Endothelial cell of umbilical vein (primary cell): ENCODE measurements at regions not wholly inside any gene's neighbourhood (a gene's known extent, or its start where the extent isn't known, plus 50 kb on each side); places are given as distances from the start of the nearest gene placed in this dataset.

Source experiments
- BruUV-seq: library from RNA; stranded (reverse); fragments of 400-500 nt; replicated peaks from 2 replicates; lab custom pipeline; 2021; lab: Mats Ljungman, UMichigan
- CTCF ChIA-PET: fragments of 300-600, 350-600 bp; sonication (Branson Sonifier 250); formaldehyde crosslinking; loops from one replicate; lab custom pipeline; 2021; ENCODE audit warnings: antibody characterized with exemption, inconsistent platforms; lab: Charles Lee
- POLR2A ChIA-PET: fragments of 300-600, 350-600 bp; sonication (Branson Sonifier 250); formaldehyde crosslinking; loops from one replicate; lab custom pipeline; 2021; ENCODE audit warnings: antibody characterized with exemption, inconsistent platforms; lab: Charles Lee
- DNase-seq: peaks from one replicate; pipeline ENCODE4 v3.0.0-alpha.2; 2011; ENCODE audit warnings: low read depth, low spot score
- FAIRE-seq: peaks from 2 replicates; lab custom pipeline; 2011; peaks lifted over from hg19 to GRCh38; lab: Jason Lieb, UNC
- H2AFZ ChIP-seq: 2 replicates; pipeline ENCODE4 v1.6.0; 2012; ENCODE audit warnings: low read depth, low read length, control low read depth, inconsistent platforms
- H3K27ac ChIP-seq: 2 replicates; pipeline ENCODE4 v1.5.1; 2011; ENCODE audit warnings: low read depth, mild to moderate bottlenecking, control low read depth, low read length, moderate library complexity; ENCODE audit not compliant: insufficient read depth
- H3K27me3 ChIP-seq, 2 experiments: 2 replicates each; pipeline versions ENCODE4 v1.6.0 to v1.6.1; 2011; ENCODE audit warnings: low read length in 2 of 2, mixed read lengths in 1 of 2; ENCODE audit not compliant: control insufficient read depth in 2 of 2, insufficient read depth in 2 of 2
- H3K36me3 ChIP-seq, 2 experiments: 2 replicates in 1 of 2; 3 replicates in 1 of 2; pipeline ENCODE4 v1.5.1; 2011; ENCODE audit warnings: low read length in 2 of 2, mild to moderate bottlenecking in 1 of 2, moderate library complexity in 1 of 2; ENCODE audit not compliant: control insufficient read depth in 2 of 2, insufficient read depth in 2 of 2; ENCODE audit errors: extremely low read depth in 1 of 2
- H3K4me1 ChIP-seq: 3 replicates; pipeline ENCODE4 v1.5.1; 2011; ENCODE audit warnings: mild to moderate bottlenecking, low read length; ENCODE audit not compliant: control insufficient read depth, insufficient read depth; ENCODE audit errors: extremely low read depth
- H3K4me2 ChIP-seq: 2 replicates; pipeline ENCODE4 v1.6.1; 2011; ENCODE audit warnings: low read length, control low read depth, mixed read lengths; ENCODE audit not compliant: insufficient read depth
- H3K4me3 ChIP-seq, 3 experiments: fragments of 200-600 bp in 1 of 3; sonication (generic), shearing (Covaris generic) in 1 of 3; replicated peaks in 1 of 3; 2 replicates each; pipeline ENCODE4 v1.5.1; 2011 to 2016; ENCODE audit warnings: control low read depth in 3 of 3, low read length in 3 of 3, mild to moderate bottlenecking in 2 of 3, inconsistent platforms in 1 of 3, low read depth in 1 of 3, moderate library complexity in 1 of 3; ENCODE audit not compliant: insufficient read depth in 1 of 3
- H3K79me2 ChIP-seq: 2 replicates; pipeline ENCODE4 v1.6.0; 2012; ENCODE audit warnings: low read length, inconsistent platforms; ENCODE audit not compliant: control insufficient read depth, insufficient read depth
- H3K9ac ChIP-seq: replicated peaks from 2 replicates; pipeline ENCODE3; 2011; ENCODE audit warnings: low read length, control low read depth; ENCODE audit not compliant: insufficient read depth; ENCODE audit errors: extremely low read depth
- H3K9me1 ChIP-seq: replicated peaks from 3 replicates; pipeline ENCODE4 v1.6.0; 2011; ENCODE audit warnings: mild to moderate bottlenecking, low read length; ENCODE audit not compliant: control insufficient read depth, insufficient read depth; ENCODE audit errors: extremely low read depth
- H3K9me3 ChIP-seq: replicated peaks from 2 replicates; pipeline ENCODE4 v1.5.1; 2012; ENCODE audit warnings: low read length, inconsistent platforms; ENCODE audit not compliant: control insufficient read depth, insufficient read depth
- H4K20me1 ChIP-seq: replicated peaks from 2 replicates; pipeline ENCODE3; 2011; ENCODE audit warnings: mild to moderate bottlenecking, low read length; ENCODE audit not compliant: control insufficient read depth, insufficient read depth; ENCODE audit errors: extremely low read depth
- EZH2 ChIP-seq: IDR thresholded peaks from 2 replicates; pipeline ENCODE4 v1.6.1; 2012; ENCODE audit warnings: borderline replicate concordance, low read depth, mild to moderate bottlenecking, moderate library complexity, low read length, inconsistent platforms; ENCODE audit not compliant: severe bottlenecking
- FOS ChIP-seq: IDR thresholded peaks from 2 replicates; pipeline ENCODE4 v1.6.1; 2011; ENCODE audit warnings: mild to moderate bottlenecking, low read length, moderate library complexity, borderline replicate concordance; ENCODE audit not compliant: insufficient read depth
- GATA2 ChIP-seq: IDR thresholded peaks from 2 replicates; pipeline ENCODE4 v1.7.0; 2011; ENCODE audit warnings: low read depth, mild to moderate bottlenecking, moderate library complexity, mixed read lengths, low read length; ENCODE audit not compliant: insufficient read length, insufficient read depth
- JUN ChIP-seq: IDR thresholded peaks from 2 replicates; pipeline ENCODE4 v1.6.1; 2011; ENCODE audit warnings: borderline replicate concordance, low read depth; ENCODE audit not compliant: insufficient read length, insufficient read depth
- MYC ChIP-seq: IDR thresholded peaks from one replicate; pipeline ENCODE4 v1.6.1; 2011; ENCODE audit warnings: mild to moderate bottlenecking, low read depth, low read length
- POLR2A ChIP-seq: IDR thresholded peaks from 2 replicates; pipeline ENCODE4 v1.6.1; 2012; ENCODE audit warnings: low read depth, mild to moderate bottlenecking, control low read depth, low read length
- POLR2AphosphoS5 ChIP-seq: IDR thresholded peaks from 2 replicates; pipeline ENCODE4 v1.6.1; 2012; ENCODE audit warnings: low read depth, mild to moderate bottlenecking, control low read depth, low read length, moderate library complexity; ENCODE audit not compliant: insufficient read depth
- dilution Hi-C: fragments of 300-500 bp; cut with MboI; formaldehyde crosslinking; loops from one replicate; pipeline ENCODE4 v1.15.0; 2019; ENCODE audit warnings: low sequenced_read_pairs; ENCODE audit not compliant: extremely low pct_ligation_motif_present
- intact Hi-C: fragments of 100-400 bp; cut with micrococcal nuclease; formaldehyde crosslinking; loops from one replicate; pipeline ENCODE4 v1.10.0; 2022
- TF ChIP-seq, protein P1 (sequence below), 2 donors: IDR thresholded peaks; 1 replicate in 1 of 2; 2 replicates in 1 of 2; pipeline ENCODE4 v1.5.1; 2011; ENCODE audit warnings: low read length in 2 of 2, mild to moderate bottlenecking in 2 of 2, moderate library complexity in 2 of 2, control low read depth in 1 of 2, inconsistent platforms in 1 of 2, low read depth in 1 of 2; ENCODE audit not compliant: insufficient read depth in 1 of 2; ENCODE audit errors: extremely low read depth in 1 of 2
- TF ChIP-seq, protein P2 (sequence below): IDR thresholded peaks from 2 replicates; pipeline ENCODE4 v1.6.1; 2011; ENCODE audit not compliant: insufficient read depth, insufficient read length

DNA sequence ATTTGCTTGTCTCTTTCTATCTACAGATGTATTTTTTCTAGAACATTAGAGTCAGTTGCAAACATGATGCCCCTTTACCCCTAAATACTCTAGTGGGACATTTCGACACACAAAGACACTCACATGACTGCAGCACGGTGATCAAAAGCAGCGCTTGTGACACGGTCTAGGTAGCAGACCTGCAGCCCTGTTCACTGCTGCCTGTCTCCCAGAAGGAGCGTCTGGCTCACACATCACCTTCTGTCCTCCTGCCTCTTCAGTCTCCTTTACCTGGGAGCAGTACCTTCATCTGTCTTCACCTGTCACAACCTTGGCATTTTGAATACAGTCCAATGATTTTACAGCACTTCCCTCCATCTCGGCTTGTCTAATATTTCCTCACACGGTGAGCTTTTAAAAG, 51.9 kb upstream of the SH3PXD2B start:
- Histone ChIP-seq H3K9me1 (no peaks in the 10 kb centered on the region), H3K79me2 (no peaks in the 10 kb centered on the region), H3K4me1 (no peaks in the 10 kb centered on the region), H4K20me1 (no peaks in the 10 kb centered on the region), H3K9ac (no peak overlapping the region), H2AFZ (no peak overlapping the region), H3K4me3 (no peak overlapping the region), H3K9me3 (no peaks in the 10 kb centered on the region), H3K4me2 (no peak overlapping the region), H3K27ac (no peak overlapping the region), H3K27me3 (peaks cover 0 to 5% of the 10 kb centered on the region in 2 experiments), H3K36me3 (no peaks in the 10 kb centered on the region)
- CTCF ChIA-PET = no interaction called here
- TF ChIP-seq, protein P1, sequence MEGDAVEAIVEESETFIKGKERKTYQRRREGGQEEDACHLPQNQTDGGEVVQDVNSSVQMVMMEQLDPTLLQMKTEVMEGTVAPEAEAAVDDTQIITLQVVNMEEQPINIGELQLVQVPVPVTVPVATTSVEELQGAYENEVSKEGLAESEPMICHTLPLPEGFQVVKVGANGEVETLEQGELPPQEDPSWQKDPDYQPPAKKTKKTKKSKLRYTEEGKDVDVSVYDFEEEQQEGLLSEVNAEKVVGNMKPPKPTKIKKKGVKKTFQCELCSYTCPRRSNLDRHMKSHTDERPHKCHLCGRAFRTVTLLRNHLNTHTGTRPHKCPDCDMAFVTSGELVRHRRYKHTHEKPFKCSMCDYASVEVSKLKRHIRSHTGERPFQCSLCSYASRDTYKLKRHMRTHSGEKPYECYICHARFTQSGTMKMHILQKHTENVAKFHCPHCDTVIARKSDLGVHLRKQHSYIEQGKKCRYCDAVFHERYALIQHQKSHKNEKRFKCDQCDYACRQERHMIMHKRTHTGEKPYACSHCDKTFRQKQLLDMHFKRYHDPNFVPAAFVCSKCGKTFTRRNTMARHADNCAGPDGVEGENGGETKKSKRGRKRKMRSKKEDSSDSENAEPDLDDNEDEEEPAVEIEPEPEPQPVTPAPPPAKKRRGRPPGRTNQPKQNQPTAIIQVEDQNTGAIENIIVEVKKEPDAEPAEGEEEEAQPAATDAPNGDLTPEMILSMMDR (IDR thresholded peaks at IDR 0.05; ENCODE audit: extremely low read depth in 1 of 2, insufficient read depth in 1 of 2, low read depth in 1 of 2, low read length in 2 of 2) = no peak
- TF ChIP-seq FOS (no peak), POLR2A (no peak), GATA2 (no peak)
- BruUV-seq = no TSS peak
- POLR2A ChIA-PET = no interaction called here
- dilution Hi-C loops (no loop called here), intact Hi-C loops (no loop called here)
- DNase-seq = no peak
- no peak for FAIRE-seq

DNA sequence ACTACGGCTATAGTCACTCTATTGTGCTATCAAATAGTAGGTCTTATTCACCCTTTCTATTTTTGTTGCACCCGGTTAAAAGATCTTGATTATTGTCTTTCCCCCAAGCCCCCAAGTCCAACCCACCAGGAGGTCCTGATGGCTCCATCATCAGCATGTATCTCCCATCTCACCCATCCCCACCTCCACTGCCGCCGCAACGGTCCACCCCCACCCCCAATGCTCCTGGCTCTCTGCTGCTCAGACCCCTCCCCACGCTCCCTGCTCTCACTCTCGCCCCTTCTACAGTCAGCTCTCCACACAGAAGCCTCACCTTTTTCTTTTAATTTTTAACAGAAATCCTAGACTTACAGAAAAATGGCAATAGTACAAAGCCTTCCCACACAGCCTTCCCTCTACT, 51.5 kb upstream of the SH3PXD2B start:
- POLR2A ChIA-PET = no interaction called here
- dilution Hi-C loops = no loop called here
- Histone ChIP-seq H2AFZ (no peak overlapping the region), H3K27me3 (peaks cover 0 to 2% of the 10 kb centered on the region in 2 experiments), H3K4me1 (no peaks in the 10 kb centered on the region), H3K27ac (no peak overlapping the region), H3K4me2 (no peak overlapping the region), H4K20me1 (no peaks in the 10 kb centered on the region), H3K4me3 (no peak overlapping the region), H3K9me1 (no peaks in the 10 kb centered on the region), H3K9me3 (no peaks in the 10 kb centered on the region), H3K79me2 (no peaks in the 10 kb centered on the region), H3K36me3 (no peaks in the 10 kb centered on the region), H3K9ac (no peak overlapping the region)
- no peak for TF ChIP-seq EZH2
- no peak for TF ChIP-seq JUN
- no peak for TF ChIP-seq GATA2
- TF ChIP-seq MYC = no peak
- TF ChIP-seq POLR2A = no peak
- TF ChIP-seq, protein P1 (IDR thresholded peaks at IDR 0.05; ENCODE audit: extremely low read depth in 1 of 2, insufficient read depth in 1 of 2, low read depth in 1 of 2, low read length in 2 of 2) = no peak
- no peak for TF ChIP-seq FOS
- TF ChIP-seq POLR2AphosphoS5 = no peak
- TF ChIP-seq, protein P2, sequence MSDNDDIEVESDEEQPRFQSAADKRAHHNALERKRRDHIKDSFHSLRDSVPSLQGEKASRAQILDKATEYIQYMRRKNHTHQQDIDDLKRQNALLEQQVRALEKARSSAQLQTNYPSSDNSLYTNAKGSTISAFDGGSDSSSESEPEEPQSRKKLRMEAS = no peak
- intact Hi-C loops = no loop called here
- BruUV-seq = no TSS peak
- FAIRE-seq (no peak), DNase-seq (no peak)
- CTCF ChIA-PET = no interaction called here
